ENCODE measurements at regions not wholly inside any gene's neighbourhood (a gene's known extent, or its start where the extent isn't known, plus 50 kb on each side); places are given as distances from the start of the nearest gene placed in this dataset.
"Not testable (repeated sequence)": the region's sequence is repeated elsewhere in the genome, so short reads cannot be mapped to it uniquely, and the experiment has no call there.

- CTCF ChIA-PET; H3K36me3 ChIP-seq (ENCODE audit: control insufficient read depth in 4 of 4, insufficient read depth in 4 of 4, low read length in 3 of 4); H3K27me3 ChIP-seq (replicated peaks in 2 of 5; ENCODE audit: control insufficient read depth in 4 of 5, insufficient read depth in 5 of 5, low read length in 4 of 5); DNase-seq; H3K4me3 ChIP-seq (ENCODE audit: control insufficient read depth in 1 of 7, extremely low read depth in 1 of 7, insufficient read depth in 4 of 7, low read depth in 2 of 7, low read length in 6 of 7); H3K4me1 ChIP-seq (ENCODE audit: control extremely low read depth in 1 of 4, control insufficient read depth in 4 of 4, insufficient read depth in 4 of 4, low read length in 3 of 4); POLR2A ChIA-PET; H3K9me3 ChIP-seq (ENCODE audit: control extremely low read depth in 1 of 5, control insufficient read depth in 4 of 5, insufficient read depth in 2 of 5, low read depth in 1 of 5, low read length in 4 of 5); H3K27ac ChIP-seq (ENCODE audit: insufficient read depth in 1 of 2, low read depth in 1 of 2, low read length in 2 of 2, poor library complexity in 1 of 2, severe bottlenecking in 2 of 2): not testable (repeated sequence)
- no CpG with 5 or more reads among the region's 7 CpGs for WGBS (ENCODE audit: insufficient coverage)
Observed at GRCh38 chr16:88252057-88252794, 130.5 kb upstream of the ZNF469 start.

- H3K27me3 ChIP-seq (replicated peaks in 2 of 5; ENCODE audit: control insufficient read depth in 4 of 5, insufficient read depth in 5 of 5, low read length in 4 of 5), result peaks cover 0 to 34% (median 2%) of the 10 kb centered on the region in 5 experiments
- H3K4me3 ChIP-seq (ENCODE audit: control insufficient read depth in 1 of 7, extremely low read depth in 1 of 7, insufficient read depth in 4 of 7, low read depth in 2 of 7, low read length in 6 of 7); H3K36me3 ChIP-seq (ENCODE audit: control insufficient read depth in 4 of 4, insufficient read depth in 4 of 4, low read length in 3 of 4); H3K27ac ChIP-seq (ENCODE audit: insufficient read depth in 1 of 2, low read depth in 1 of 2, low read length in 2 of 2, poor library complexity in 1 of 2, severe bottlenecking in 2 of 2); POLR2A ChIA-PET; CTCF ChIA-PET; H3K9me3 ChIP-seq (ENCODE audit: control extremely low read depth in 1 of 5, control insufficient read depth in 4 of 5, insufficient read depth in 2 of 5, low read depth in 1 of 5, low read length in 4 of 5); H3K4me1 ChIP-seq (ENCODE audit: control extremely low read depth in 1 of 4, control insufficient read depth in 4 of 4, insufficient read depth in 4 of 4, low read length in 3 of 4); DNase-seq: not testable (repeated sequence)
- no CpG with 5 or more reads among the region's 2 CpGs for WGBS (ENCODE audit: insufficient coverage)
Observed at GRCh38 chr16:88258141-88258540, 124.6 kb upstream of the ZNF469 start.

- H3K4me1 ChIP-seq (ENCODE audit: control extremely low read depth in 1 of 4, control insufficient read depth in 4 of 4, insufficient read depth in 4 of 4, low read length in 3 of 4); H3K4me3 ChIP-seq (ENCODE audit: control insufficient read depth in 1 of 7, extremely low read depth in 1 of 7, insufficient read depth in 4 of 7, low read depth in 2 of 7, low read length in 6 of 7); H3K27ac ChIP-seq (ENCODE audit: insufficient read depth in 1 of 2, low read depth in 1 of 2, low read length in 2 of 2, poor library complexity in 1 of 2, severe bottlenecking in 2 of 2); CTCF ChIA-PET; H3K36me3 ChIP-seq (ENCODE audit: control insufficient read depth in 4 of 4, insufficient read depth in 4 of 4, low read length in 3 of 4); DNase-seq; POLR2A ChIA-PET; H3K9me3 ChIP-seq (ENCODE audit: control extremely low read depth in 1 of 5, control insufficient read depth in 4 of 5, insufficient read depth in 2 of 5, low read depth in 1 of 5, low read length in 4 of 5): not testable (repeated sequence)
- WGBS (ENCODE audit: insufficient coverage), result 7% methylated on average over 20 of the region's 32 CpGs
- peaks cover 0 to 38% (median 2%) of the 10 kb centered on the region in 5 experiments for H3K27me3 ChIP-seq (replicated peaks in 2 of 5; ENCODE audit: control insufficient read depth in 4 of 5, insufficient read depth in 5 of 5, low read length in 4 of 5)
Observed at GRCh38 chr16:88258764-88259525, 123.8 kb upstream of the ZNF469 start.

- H3K9me3 ChIP-seq (ENCODE audit: control extremely low read depth in 1 of 5, control insufficient read depth in 4 of 5, insufficient read depth in 2 of 5, low read depth in 1 of 5, low read length in 4 of 5); H3K4me1 ChIP-seq (ENCODE audit: control extremely low read depth in 1 of 4, control insufficient read depth in 4 of 4, insufficient read depth in 4 of 4, low read length in 3 of 4); H3K4me3 ChIP-seq (ENCODE audit: control insufficient read depth in 1 of 7, extremely low read depth in 1 of 7, insufficient read depth in 4 of 7, low read depth in 2 of 7, low read length in 6 of 7); POLR2A ChIA-PET; H3K36me3 ChIP-seq (ENCODE audit: control insufficient read depth in 4 of 4, insufficient read depth in 4 of 4, low read length in 3 of 4); CTCF ChIA-PET; DNase-seq; H3K27ac ChIP-seq (ENCODE audit: insufficient read depth in 1 of 2, low read depth in 1 of 2, low read length in 2 of 2, poor library complexity in 1 of 2, severe bottlenecking in 2 of 2): not testable (repeated sequence)
- WGBS (ENCODE audit: insufficient coverage), result no CpG with 5 or more reads among the region's 10 CpGs
- peaks cover 0 to 40% (median 2%) of the 10 kb centered on the region in 5 experiments for H3K27me3 ChIP-seq (replicated peaks in 2 of 5; ENCODE audit: control insufficient read depth in 4 of 5, insufficient read depth in 5 of 5, low read length in 4 of 5)
Observed at GRCh38 chr16:88259538-88259937, 123.2 kb upstream of the ZNF469 start.

- H3K4me1 ChIP-seq (ENCODE audit: control extremely low read depth in 1 of 4, control insufficient read depth in 4 of 4, insufficient read depth in 4 of 4, low read length in 3 of 4); H3K4me3 ChIP-seq (ENCODE audit: control insufficient read depth in 1 of 7, extremely low read depth in 1 of 7, insufficient read depth in 4 of 7, low read depth in 2 of 7, low read length in 6 of 7); H3K36me3 ChIP-seq (ENCODE audit: control insufficient read depth in 4 of 4, insufficient read depth in 4 of 4, low read length in 3 of 4); CTCF ChIA-PET; H3K9me3 ChIP-seq (ENCODE audit: control extremely low read depth in 1 of 5, control insufficient read depth in 4 of 5, insufficient read depth in 2 of 5, low read depth in 1 of 5, low read length in 4 of 5); H3K27ac ChIP-seq (ENCODE audit: insufficient read depth in 1 of 2, low read depth in 1 of 2, low read length in 2 of 2, poor library complexity in 1 of 2, severe bottlenecking in 2 of 2); DNase-seq; POLR2A ChIA-PET: not testable (repeated sequence)
- H3K27me3 ChIP-seq (replicated peaks in 2 of 5; ENCODE audit: control insufficient read depth in 4 of 5, insufficient read depth in 5 of 5, low read length in 4 of 5), result peaks cover 0 to 44% (median 2%) of the 10 kb centered on the region in 5 experiments
- WGBS (ENCODE audit: insufficient coverage), result 96% methylated on average over 13 of the region's 17 CpGs
Observed at GRCh38 chr16:88260146-88260545, 122.6 kb upstream of the ZNF469 start.

- H3K9me3 ChIP-seq (ENCODE audit: control extremely low read depth in 1 of 5, control insufficient read depth in 4 of 5, insufficient read depth in 2 of 5, low read depth in 1 of 5, low read length in 4 of 5); H3K4me1 ChIP-seq (ENCODE audit: control extremely low read depth in 1 of 4, control insufficient read depth in 4 of 4, insufficient read depth in 4 of 4, low read length in 3 of 4); DNase-seq; H3K36me3 ChIP-seq (ENCODE audit: control insufficient read depth in 4 of 4, insufficient read depth in 4 of 4, low read length in 3 of 4); H3K27ac ChIP-seq (ENCODE audit: insufficient read depth in 1 of 2, low read depth in 1 of 2, low read length in 2 of 2, poor library complexity in 1 of 2, severe bottlenecking in 2 of 2); CTCF ChIA-PET; H3K4me3 ChIP-seq (ENCODE audit: control insufficient read depth in 1 of 7, extremely low read depth in 1 of 7, insufficient read depth in 4 of 7, low read depth in 2 of 7, low read length in 6 of 7); POLR2A ChIA-PET: not testable (repeated sequence)
- WGBS (ENCODE audit: insufficient coverage), result 90% methylated on average over 16 of the region's 26 CpGs
- H3K27me3 ChIP-seq (replicated peaks in 2 of 5; ENCODE audit: control insufficient read depth in 4 of 5, insufficient read depth in 5 of 5, low read length in 4 of 5), result peaks cover 0 to 51% (median 2%) of the 10 kb centered on the region in 5 experiments
Observed at GRCh38 chr16:88260881-88261665, 121.7 kb upstream of the ZNF469 start.

All from common myeloid progenitor, CD34-positive (primary cell).